Choroid plexus epithelial cell (primary cell): ENCODE measurements at regions not wholly inside any gene's neighbourhood (a gene's known extent, or its start where the extent isn't known, plus 50 kb on each side); places are given as distances from the start of the nearest gene placed in this dataset.

Experiments used
- DNase-seq: peaks from one replicate; pipeline ENCODE4 v3.0.0-alpha.2; 2010; ENCODE audit warnings: low read depth
- H3K4me3 ChIP-seq: 2 replicates; pipeline ENCODE4 v1.5.1; 2011; ENCODE audit warnings: low read depth, mild to moderate bottlenecking, control low read depth, low read length, moderate library complexity
- CTCF ChIP-seq: conservative IDR thresholded peaks from 2 replicates; pipeline ENCODE4 v1.5.1; 2011; ENCODE audit warnings: low read depth, mild to moderate bottlenecking, control low read depth, inconsistent platforms, low read length, moderate library complexity

GRCh38 chr10:111933937-111934336 is 249.6 kb downstream of the GPAM start:
- DNase-seq, result no peak
- no peak for TF ChIP-seq CTCF
- no peak overlapping the region for H3K4me3 ChIP-seq

DNA sequence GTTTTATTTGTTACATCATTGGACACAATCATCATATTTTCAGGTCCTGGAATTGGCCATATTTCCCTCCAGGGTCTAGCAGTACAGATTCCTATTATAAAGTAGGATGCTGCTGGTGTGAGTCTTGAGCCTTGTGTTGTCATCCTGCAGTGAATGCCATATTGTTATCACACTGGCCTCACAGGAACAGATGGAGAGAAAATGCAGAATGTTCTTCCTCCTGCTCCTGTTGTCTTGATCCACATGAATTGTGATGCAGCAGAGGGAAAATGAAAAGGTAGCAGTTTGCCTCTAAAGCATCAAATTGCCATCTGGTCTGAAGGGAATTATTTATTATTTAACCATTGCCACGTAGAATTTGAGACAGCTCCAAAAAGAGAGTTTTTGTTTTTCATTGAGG is 248.6 kb downstream of the GPAM start:
- no peak overlapping the region for H3K4me3 ChIP-seq
- DNase-seq, result no peak
- no peak for TF ChIP-seq CTCF

DNA sequence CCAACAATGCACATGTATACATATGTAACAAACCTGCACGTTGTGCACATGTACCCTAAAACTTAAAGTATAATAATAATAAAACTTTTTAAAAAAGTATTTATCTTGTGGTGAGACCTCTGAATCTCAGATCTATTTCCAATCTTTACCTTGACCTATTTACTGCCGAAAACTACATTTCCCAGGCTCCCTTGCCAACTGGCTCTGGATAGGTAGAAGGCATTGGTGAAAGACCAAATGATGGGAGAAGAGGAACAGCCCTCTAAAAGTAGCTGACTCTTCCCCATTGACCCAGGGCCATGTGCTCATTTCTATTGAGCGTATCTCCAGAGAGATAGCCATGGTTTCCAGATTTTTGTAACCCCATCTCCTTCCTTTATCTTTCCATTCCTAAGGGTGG is 247.4 kb downstream of the GPAM start:
- H3K4me3 ChIP-seq, result no peak overlapping the region
- DNase-seq, result no peak
- no peak for TF ChIP-seq CTCF

DNA sequence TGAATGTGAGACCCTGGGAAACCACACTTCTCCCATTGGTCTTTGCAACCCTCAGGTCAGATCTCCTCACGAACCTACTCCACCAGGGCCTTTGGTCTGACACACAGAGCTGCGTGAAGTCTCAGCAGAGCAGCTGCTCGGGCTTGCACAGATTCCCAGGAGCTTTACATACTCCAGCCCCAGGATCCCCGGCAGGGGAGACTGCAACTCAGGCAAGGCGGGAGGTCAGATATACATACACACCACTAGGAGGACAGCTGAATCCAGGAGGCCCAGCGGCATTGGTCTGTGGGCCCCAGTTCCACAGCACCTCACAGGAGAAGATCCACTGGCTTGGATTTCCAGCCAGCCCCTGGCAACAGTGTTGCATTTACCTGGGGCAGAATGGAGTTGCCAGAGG is 239.2 kb downstream of the GPAM start:
- no peak for TF ChIP-seq CTCF
- H3K4me3 ChIP-seq, result no peak overlapping the region
- no peak for DNase-seq

- H3K4me3 ChIP-seq, result no peak overlapping the region
- TF ChIP-seq CTCF, result no peak
- no peak for DNase-seq
Measured at GRCh38 chr10:111953949-111954348, 229.6 kb downstream of the GPAM start.

DNA sequence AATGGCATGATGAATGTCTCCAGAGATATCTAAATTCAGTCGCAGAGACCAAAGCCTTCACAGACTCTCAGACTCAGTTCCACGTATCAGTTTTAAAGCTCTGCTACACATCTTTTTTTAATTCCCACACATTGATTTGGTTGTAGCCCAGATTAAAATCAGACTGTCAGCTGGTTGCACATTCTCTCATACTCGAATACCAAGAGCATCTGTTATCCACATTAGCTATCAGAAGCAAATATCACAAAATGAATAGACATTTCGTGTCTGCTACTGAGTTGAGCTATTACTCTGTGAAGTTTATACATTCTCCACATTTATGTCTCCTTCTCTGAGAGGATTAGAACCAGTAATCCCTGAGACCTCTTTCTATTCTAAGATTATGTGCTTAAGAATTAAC is 229.2 kb downstream of the GPAM start:
- H3K4me3 ChIP-seq, result no peak overlapping the region
- TF ChIP-seq CTCF, result no peak
- no peak for DNase-seq

GRCh38 chr10:111956841-111957240 is 226.7 kb downstream of the GPAM start:
- H3K4me3 ChIP-seq, result no peak overlapping the region
- no peak for DNase-seq
- no peak for TF ChIP-seq CTCF
